ENCODE measurements at regions not wholly inside any gene's neighbourhood (a gene's known extent, or its start where the extent isn't known, plus 50 kb on each side); places are given as distances from the start of the nearest gene placed in this dataset.

DNA sequence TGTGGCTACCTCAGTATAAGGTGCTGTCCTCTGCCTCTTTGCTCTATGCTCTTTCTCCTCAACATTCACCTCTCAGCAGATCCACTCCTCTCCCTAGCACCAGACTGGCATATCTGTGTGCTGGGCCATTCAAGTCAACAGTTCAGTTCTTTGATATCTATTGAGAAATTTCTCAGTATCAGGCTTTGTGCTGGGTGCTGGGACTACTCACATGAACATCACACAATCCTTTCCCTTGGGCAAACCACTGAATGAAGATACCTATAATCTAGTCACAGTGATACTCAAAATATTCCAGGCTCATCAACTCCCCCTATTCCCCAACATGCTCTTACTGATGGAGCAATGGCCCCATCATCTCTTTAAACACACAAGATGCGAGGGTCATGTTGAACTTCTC lies 120.8 kb downstream of the RPL22L1 start:
- TF ChIP-seq ZNF274 (IDR thresholded peaks at IDR 0.05; ENCODE audit: low read depth, low read length) (no peak), YY1 (IDR thresholded peaks at IDR 0.05; ENCODE audit: insufficient read depth, insufficient read length) (no peak), SUZ12 (IDR thresholded peaks at IDR 0.05; ENCODE audit: extremely low read depth, insufficient read depth, insufficient read length) (no peak)
